GM23248 (cell line): ENCODE measurements at regions not wholly inside any gene's neighbourhood (a gene's known extent, or its start where the extent isn't known, plus 50 kb on each side); places are given as distances from the start of the nearest gene placed in this dataset.

Source experiments
- DNase-seq: peaks from one replicate; pipeline ENCODE4 v3.0.0-alpha.2; 2015
- H2AFZ ChIP-seq: fragments of 200-600 bp; sonication (generic); 2 replicates; pipeline ENCODE4 v1.6.1; 2016; ENCODE audit warnings: antibody characterized with exemption
- H3F3A ChIP-seq: fragments of 200-600 bp; sonication (generic); 2 replicates; pipeline ENCODE4 v1.6.1; 2016; ENCODE audit warnings: mild to moderate bottlenecking, antibody characterized with exemption, mixed run types; ENCODE audit not compliant: insufficient read depth
- H3K27ac ChIP-seq: fragments of 200-600 bp; sonication (generic); 2 replicates; pipeline ENCODE4 v1.5.1; 2016; ENCODE audit warnings: mild to moderate bottlenecking
- H3K27me3 ChIP-seq: fragments of 200-600 bp; sonication (generic); replicated peaks from 2 replicates; pipeline ENCODE4 v1.6.1; 2016; ENCODE audit warnings: mild to moderate bottlenecking; ENCODE audit not compliant: insufficient read depth
- H3K36me3 ChIP-seq: fragments of 200-600 bp; sonication (generic); 2 replicates; pipeline ENCODE4 v1.6.1; 2016; ENCODE audit warnings: low read depth, mild to moderate bottlenecking
- H3K4me1 ChIP-seq: fragments of 200-600 bp; sonication (generic); 2 replicates; pipeline ENCODE4 v1.6.1; 2016; ENCODE audit warnings: mild to moderate bottlenecking; ENCODE audit not compliant: insufficient read depth
- H3K4me2 ChIP-seq: fragments of 200-600 bp; sonication (generic); one replicate; pipeline ENCODE4 v1.6.1; 2016; ENCODE audit warnings: mild to moderate bottlenecking; ENCODE audit not compliant: unreplicated experiment
- H3K4me3 ChIP-seq: fragments of 200-600 bp; sonication (generic); 2 replicates; pipeline ENCODE4 v1.5.1; 2016; ENCODE audit warnings: mild to moderate bottlenecking
- H3K79me2 ChIP-seq: fragments of 200-600 bp; sonication (generic); 2 replicates; pipeline ENCODE4 v1.6.1; 2016; ENCODE audit warnings: mild to moderate bottlenecking; ENCODE audit not compliant: insufficient read depth
- H3K9ac ChIP-seq: fragments of 200-600 bp; sonication (generic); 2 replicates; pipeline ENCODE4 v1.6.1; 2016; ENCODE audit warnings: mild to moderate bottlenecking
- H3K9me2 ChIP-seq: fragments of 200-600 bp; sonication (generic); 2 replicates; pipeline ENCODE4 v1.6.1; 2016; ENCODE audit warnings: mixed run types, mild to moderate bottlenecking, moderate library complexity; ENCODE audit not compliant: insufficient read depth
- H3K9me3 ChIP-seq: fragments of 200-600 bp; sonication (generic); one replicate; pipeline ENCODE4 v1.6.1; 2017; ENCODE audit warnings: low read depth
- H4K20me1 ChIP-seq: fragments of 200-600 bp; sonication (generic); 2 replicates; pipeline ENCODE4 v1.6.0; 2016; ENCODE audit not compliant: insufficient read depth
- EZH2 ChIP-seq: fragments of 200-600 bp; sonication (generic); IDR thresholded peaks from 2 replicates; pipeline ENCODE4 v1.6.1; 2018; ENCODE audit warnings: antibody characterized with exemption, mild to moderate bottlenecking; ENCODE audit not compliant: insufficient read depth, poor library complexity, severe bottlenecking
- EZH2phosphoT487 ChIP-seq: fragments of 200-600 bp; sonication (generic); IDR thresholded peaks from 2 replicates; pipeline ENCODE4 v1.6.1; 2018; ENCODE audit warnings: antibody characterized with exemption, moderate library complexity, mild to moderate bottlenecking, low read depth; ENCODE audit not compliant: insufficient read depth
- WGBS, 2 experiments: methylation state at CpG; one replicate each; pipeline ENCODE4 v1.1.6; 2015 to 2017; ENCODE audit warnings: low lambda C conversion rate in 2 of 2, low coverage in 1 of 2; ENCODE audit errors: missing lambda C conversion rate in 2 of 2; 5-methylcytosine and 5-hydroxymethylcytosine counted together
- in situ Hi-C: fragments of 300-500 bp; cut with MboI; formaldehyde crosslinking; loops from 2 replicates; pipeline ENCODE4 v1.15.0; 2020

DNA sequence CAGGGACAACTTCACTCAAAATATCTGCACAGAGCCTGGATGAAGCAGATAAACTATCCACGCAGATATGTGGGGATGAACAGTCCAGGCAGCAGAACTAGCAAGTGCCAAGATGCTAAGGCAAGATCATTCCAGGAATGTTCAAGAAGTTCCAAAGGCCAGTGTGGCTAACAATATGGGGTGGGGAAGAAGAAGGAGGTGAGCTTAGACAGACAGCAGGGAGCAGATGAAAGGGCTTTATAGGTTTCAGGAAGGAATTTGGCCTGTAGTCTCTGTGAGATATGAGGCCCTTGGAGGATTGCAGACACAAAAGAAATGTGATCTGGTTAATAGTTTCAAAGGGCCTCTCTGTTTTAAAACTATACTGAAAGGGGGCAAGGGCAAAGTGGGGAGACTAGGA is 63.5 kb upstream of the PPM1H start:
- TF ChIP-seq EZH2phosphoT487 (no peak), EZH2 (no peak)
- WGBS, 2 experiments: 48 to 65% methylated on average over 1 of the region's 1 CpG

DNA sequence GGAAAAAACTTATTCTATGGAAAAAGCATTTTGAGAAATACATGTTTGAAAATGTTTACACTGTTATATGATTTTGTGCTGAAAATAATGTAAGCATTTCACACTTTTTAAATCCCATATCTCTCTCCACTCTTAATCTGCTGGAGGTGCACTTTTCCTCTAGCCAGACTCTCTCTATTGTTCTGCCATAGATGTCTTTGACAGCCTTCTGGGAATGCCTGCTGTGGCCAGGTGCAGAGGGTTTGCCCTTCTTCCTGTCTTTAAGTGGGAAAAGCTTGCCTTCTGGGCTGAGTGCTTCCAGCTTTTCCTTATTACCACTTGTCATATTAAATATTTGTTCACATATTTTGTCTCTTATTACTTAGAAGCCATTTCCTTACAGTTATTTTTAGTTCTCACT is 60.1 kb upstream of the PPM1H start:
- H3F3A ChIP-seq: no peaks in the 10 kb centered on the region
- H3K9me2 ChIP-seq: no peaks in the 10 kb centered on the region
- H3K4me3 ChIP-seq: no peak overlapping the region
- H3K9ac ChIP-seq: no peak overlapping the region
- in situ Hi-C loops: no loop called here
- DNase-seq: no peak
- no peak for TF ChIP-seq EZH2phosphoT487
- TF ChIP-seq EZH2: no peak
- no peaks in the 10 kb centered on the region for H3K27me3 ChIP-seq
- no peaks in the 10 kb centered on the region for H3K36me3 ChIP-seq
- no peaks in the 10 kb centered on the region for H4K20me1 ChIP-seq
- H3K27ac ChIP-seq: no peak overlapping the region
- H3K4me2 ChIP-seq: no peak overlapping the region
- no peak overlapping the region for H2AFZ ChIP-seq
- H3K79me2 ChIP-seq: no peaks in the 10 kb centered on the region
- H3K9me3 ChIP-seq: peaks cover 4% of the 10 kb centered on the region
- no peaks in the 10 kb centered on the region for H3K4me1 ChIP-seq

More for the DNA sequence above, 63.5 kb upstream of the PPM1H start:
- no peak overlapping the region for H3K9ac ChIP-seq
- H3K36me3 ChIP-seq: no peaks in the 10 kb centered on the region
- no peaks in the 10 kb centered on the region for H3K9me2 ChIP-seq
- H3K4me2 ChIP-seq: no peak overlapping the region
- in situ Hi-C loops: no loop called here
- H3K27me3 ChIP-seq: no peaks in the 10 kb centered on the region
- no peaks in the 10 kb centered on the region for H4K20me1 ChIP-seq
- no peak overlapping the region for H3K4me3 ChIP-seq
- no peak for DNase-seq
- no peaks in the 10 kb centered on the region for H3F3A ChIP-seq
- no peaks in the 10 kb centered on the region for H3K9me3 ChIP-seq
- no peaks in the 10 kb centered on the region for H3K79me2 ChIP-seq
- H3K27ac ChIP-seq: no peak overlapping the region
- no peak overlapping the region for H2AFZ ChIP-seq
- H3K4me1 ChIP-seq: no peaks in the 10 kb centered on the region

DNA sequence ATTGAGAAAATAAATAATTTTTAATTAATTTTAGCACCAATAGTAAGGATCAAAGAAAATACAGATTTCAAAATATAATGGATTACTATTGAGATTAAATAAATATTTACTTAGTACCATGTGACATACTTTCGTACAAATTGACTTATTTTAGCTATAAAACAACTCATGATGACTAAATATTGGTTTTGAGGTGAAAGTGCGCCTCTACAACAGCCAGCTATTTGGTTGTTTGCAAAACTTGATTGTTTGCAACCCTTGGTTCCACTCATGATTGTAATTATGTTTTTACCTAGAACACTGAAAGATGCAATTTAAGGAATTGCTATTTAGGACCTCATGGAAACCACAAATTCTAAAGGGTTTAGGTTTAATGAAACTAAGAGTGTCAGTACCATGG is 51.9 kb upstream of the PPM1H start:
- in situ Hi-C loops: no loop called here
- Histone ChIP-seq H2AFZ (no peak overlapping the region), H3K27ac (no peak overlapping the region), H3K4me3 (no peak overlapping the region), H4K20me1 (no peaks in the 10 kb centered on the region), H3K79me2 (no peaks in the 10 kb centered on the region), H3K9me3 (peaks cover 4% of the 10 kb centered on the region), H3K9me2 (no peaks in the 10 kb centered on the region), H3K9ac (no peak overlapping the region), H3K4me2 (no peak overlapping the region), H3K36me3 (no peaks in the 10 kb centered on the region), H3K27me3 (no peaks in the 10 kb centered on the region), H3K4me1 (no peaks in the 10 kb centered on the region), H3F3A (no peaks in the 10 kb centered on the region)
- no peak for DNase-seq
- TF ChIP-seq EZH2: no peak
- TF ChIP-seq EZH2phosphoT487: no peak
- 26 to 30% methylated on average over 2 of the region's 2 CpGs for WGBS, 2 experiments
